ENCODE measurements at regions not wholly inside any gene's neighbourhood (a gene's known extent, or its start where the extent isn't known, plus 50 kb on each side); places are given as distances from the start of the nearest gene placed in this dataset.

DNA sequence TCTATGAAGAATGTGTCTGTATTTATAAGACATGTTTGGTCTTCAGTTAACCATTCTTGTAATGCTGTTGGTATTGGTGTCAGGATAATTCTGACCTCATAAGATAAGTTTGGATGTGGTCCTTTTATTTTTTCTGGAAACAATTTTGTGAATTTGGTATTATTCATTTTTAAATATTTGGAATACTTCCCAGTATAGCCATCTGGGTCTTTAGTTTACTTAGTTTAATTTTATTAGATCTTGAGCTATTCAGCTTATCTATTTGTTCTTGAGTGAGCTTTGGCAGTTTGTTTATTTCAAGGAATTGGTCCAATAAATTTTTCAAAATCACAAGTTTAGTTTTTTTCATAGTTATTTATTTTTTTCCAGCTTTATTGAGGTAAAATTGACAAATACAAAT, 335.4 kb upstream of the PCDH20 start:
- TF ChIP-seq, protein P1, sequence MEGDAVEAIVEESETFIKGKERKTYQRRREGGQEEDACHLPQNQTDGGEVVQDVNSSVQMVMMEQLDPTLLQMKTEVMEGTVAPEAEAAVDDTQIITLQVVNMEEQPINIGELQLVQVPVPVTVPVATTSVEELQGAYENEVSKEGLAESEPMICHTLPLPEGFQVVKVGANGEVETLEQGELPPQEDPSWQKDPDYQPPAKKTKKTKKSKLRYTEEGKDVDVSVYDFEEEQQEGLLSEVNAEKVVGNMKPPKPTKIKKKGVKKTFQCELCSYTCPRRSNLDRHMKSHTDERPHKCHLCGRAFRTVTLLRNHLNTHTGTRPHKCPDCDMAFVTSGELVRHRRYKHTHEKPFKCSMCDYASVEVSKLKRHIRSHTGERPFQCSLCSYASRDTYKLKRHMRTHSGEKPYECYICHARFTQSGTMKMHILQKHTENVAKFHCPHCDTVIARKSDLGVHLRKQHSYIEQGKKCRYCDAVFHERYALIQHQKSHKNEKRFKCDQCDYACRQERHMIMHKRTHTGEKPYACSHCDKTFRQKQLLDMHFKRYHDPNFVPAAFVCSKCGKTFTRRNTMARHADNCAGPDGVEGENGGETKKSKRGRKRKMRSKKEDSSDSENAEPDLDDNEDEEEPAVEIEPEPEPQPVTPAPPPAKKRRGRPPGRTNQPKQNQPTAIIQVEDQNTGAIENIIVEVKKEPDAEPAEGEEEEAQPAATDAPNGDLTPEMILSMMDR (IDR thresholded peaks at IDR 0.05; ENCODE audit: extremely low read depth in 1 of 2, insufficient read depth in 1 of 2, low read depth in 1 of 2, low read length in 2 of 2): no peak
- TF ChIP-seq JUN (IDR thresholded peaks at IDR 0.05; ENCODE audit: borderline replicate concordance, insufficient read depth, insufficient read length, low read depth) (no peak), EZH2 (IDR thresholded peaks at IDR 0.05; ENCODE audit: borderline replicate concordance, low read depth, low read length, severe bottlenecking) (no peak)

All from endothelial cell of umbilical vein (primary cell).